ENCODE measurements at regions not wholly inside any gene's neighbourhood (a gene's known extent, or its start where the extent isn't known, plus 50 kb on each side); places are given as distances from the start of the nearest gene placed in this dataset.

DNA sequence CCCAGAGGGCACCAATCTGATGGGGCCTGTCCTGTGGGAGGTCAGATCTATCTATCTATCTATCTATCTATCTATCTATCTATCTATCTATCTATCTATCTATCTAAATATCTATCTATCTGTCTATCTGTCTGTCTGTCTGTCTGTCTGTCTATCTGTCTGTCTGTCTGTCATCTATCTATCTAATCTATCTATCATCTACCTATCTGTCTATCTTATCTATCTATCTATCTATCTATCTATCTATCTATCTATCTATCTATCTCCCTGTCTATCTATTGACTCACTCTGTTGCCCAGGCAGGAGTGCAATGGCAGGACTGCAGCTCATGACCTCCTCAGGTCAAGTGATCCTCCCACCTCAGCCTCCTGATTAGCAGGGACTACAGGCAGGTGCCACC lies 155.7 kb upstream of the STX18 start:
- H3K27ac ChIP-seq (ENCODE audit: insufficient read depth in 1 of 2, low read depth in 1 of 2, low read length in 2 of 2, poor library complexity in 1 of 2, severe bottlenecking in 2 of 2) = no peak overlapping the region
- DNase-seq = no peak
- H3K27me3 ChIP-seq (replicated peaks in 2 of 5; ENCODE audit: control insufficient read depth in 4 of 5, insufficient read depth in 5 of 5, low read length in 4 of 5) = no peaks in the 10 kb centered on the region
- POLR2A ChIA-PET = no interaction called here
- H3K9me3 ChIP-seq (ENCODE audit: control extremely low read depth in 1 of 5, control insufficient read depth in 4 of 5, insufficient read depth in 2 of 5, low read depth in 1 of 5, low read length in 4 of 5) = no peaks in the 10 kb centered on the region
- H3K4me3 ChIP-seq (ENCODE audit: control insufficient read depth in 1 of 7, extremely low read depth in 1 of 7, insufficient read depth in 4 of 7, low read depth in 2 of 7, low read length in 6 of 7) = no peak overlapping the region
- no peaks in the 10 kb centered on the region for H3K36me3 ChIP-seq (ENCODE audit: control insufficient read depth in 4 of 4, insufficient read depth in 4 of 4, low read length in 3 of 4)
- H3K4me1 ChIP-seq (ENCODE audit: control extremely low read depth in 1 of 4, control insufficient read depth in 4 of 4, insufficient read depth in 4 of 4, low read length in 3 of 4) = no peaks in the 10 kb centered on the region
- CTCF ChIA-PET = no interaction called here

DNA sequence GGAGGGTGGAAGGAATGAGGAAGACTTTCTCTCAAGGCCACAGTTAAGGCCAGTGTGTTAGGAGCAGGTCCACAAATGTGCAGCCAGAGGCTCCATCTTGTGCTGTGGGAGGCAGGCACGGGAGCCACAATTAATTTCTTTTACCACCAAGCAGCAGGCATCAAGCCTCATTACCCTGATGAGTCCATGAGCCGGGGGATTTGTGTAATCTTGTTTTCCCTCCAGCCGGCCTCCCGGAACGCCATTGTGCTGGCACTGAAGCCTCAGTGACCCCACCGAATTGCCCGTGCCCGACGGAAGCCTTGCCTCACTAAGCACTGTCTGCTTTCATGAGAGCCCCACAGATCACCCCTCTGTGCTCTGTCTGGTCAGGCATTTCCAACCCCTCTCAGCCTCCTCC lies 154.7 kb upstream of the STX18 start:
- no peaks in the 10 kb centered on the region for H3K4me1 ChIP-seq (ENCODE audit: control extremely low read depth in 1 of 4, control insufficient read depth in 4 of 4, insufficient read depth in 4 of 4, low read length in 3 of 4)
- no peaks in the 10 kb centered on the region for H3K27me3 ChIP-seq (replicated peaks in 2 of 5; ENCODE audit: control insufficient read depth in 4 of 5, insufficient read depth in 5 of 5, low read length in 4 of 5)
- no peaks in the 10 kb centered on the region for H3K9me3 ChIP-seq (ENCODE audit: control extremely low read depth in 1 of 5, control insufficient read depth in 4 of 5, insufficient read depth in 2 of 5, low read depth in 1 of 5, low read length in 4 of 5)
- no peaks in the 10 kb centered on the region for H3K36me3 ChIP-seq (ENCODE audit: control insufficient read depth in 4 of 4, insufficient read depth in 4 of 4, low read length in 3 of 4)
- POLR2A ChIA-PET = no interaction called here
- CTCF ChIA-PET = no interaction called here
- DNase-seq = no peak
- 95% methylated on average over 9 of the region's 9 CpGs for WGBS (ENCODE audit: insufficient coverage)
- no peak overlapping the region for H3K4me3 ChIP-seq (ENCODE audit: control insufficient read depth in 1 of 7, extremely low read depth in 1 of 7, insufficient read depth in 4 of 7, low read depth in 2 of 7, low read length in 6 of 7)
- no peak overlapping the region for H3K27ac ChIP-seq (ENCODE audit: insufficient read depth in 1 of 2, low read depth in 1 of 2, low read length in 2 of 2, poor library complexity in 1 of 2, severe bottlenecking in 2 of 2)

- H3K9me3 ChIP-seq (ENCODE audit: control extremely low read depth in 1 of 5, control insufficient read depth in 4 of 5, insufficient read depth in 2 of 5, low read depth in 1 of 5, low read length in 4 of 5) = peaks cover 0 to 3% (median 0%) of the 10 kb centered on the region in 5 experiments
- no peak overlapping the region for H3K27ac ChIP-seq (ENCODE audit: insufficient read depth in 1 of 2, low read depth in 1 of 2, low read length in 2 of 2, poor library complexity in 1 of 2, severe bottlenecking in 2 of 2)
- CTCF ChIA-PET = interaction anchor here (1.3 kb wide), 1 partner anchor 14 kb away, joined by 3 read pairs; no protein-coding TSS in a partner anchor
- WGBS (ENCODE audit: insufficient coverage) = 100% methylated on average over 1 of the region's 1 CpG
- no peaks in the 10 kb centered on the region for H3K4me1 ChIP-seq (ENCODE audit: control extremely low read depth in 1 of 4, control insufficient read depth in 4 of 4, insufficient read depth in 4 of 4, low read length in 3 of 4)
- H3K4me3 ChIP-seq (ENCODE audit: control insufficient read depth in 1 of 7, extremely low read depth in 1 of 7, insufficient read depth in 4 of 7, low read depth in 2 of 7, low read length in 6 of 7) = no peak overlapping the region
- no peaks in the 10 kb centered on the region for H3K27me3 ChIP-seq (replicated peaks in 2 of 5; ENCODE audit: control insufficient read depth in 4 of 5, insufficient read depth in 5 of 5, low read length in 4 of 5)
- DNase-seq = no peak
- peaks cover 0 to 2% (median 0%) of the 10 kb centered on the region in 4 experiments for H3K36me3 ChIP-seq (ENCODE audit: control insufficient read depth in 4 of 4, insufficient read depth in 4 of 4, low read length in 3 of 4)
- POLR2A ChIA-PET = no interaction called here
Measured at GRCh38 chr4:4695497-4695896, 153.6 kb upstream of the STX18 start.

DNA sequence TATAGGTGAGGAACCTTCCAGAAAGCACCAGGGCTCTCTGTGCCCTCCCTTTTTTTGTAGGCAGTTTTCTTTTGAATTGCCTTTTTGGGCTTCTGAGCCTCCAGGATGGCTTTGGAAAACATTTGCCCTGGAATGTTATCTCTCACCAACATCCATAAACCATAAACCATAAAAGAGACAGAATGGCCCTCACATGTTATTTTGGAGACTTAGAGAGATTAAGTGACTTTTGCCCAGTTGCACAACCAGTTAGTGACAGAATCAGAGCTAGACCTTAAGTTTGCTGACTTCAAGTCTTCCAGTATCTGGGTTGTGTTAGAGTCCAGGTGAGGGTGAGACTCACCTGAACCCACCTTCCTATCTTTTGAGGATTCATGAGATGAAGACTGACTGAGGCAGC lies 153.0 kb upstream of the STX18 start:
- no peak overlapping the region for H3K4me3 ChIP-seq (ENCODE audit: control insufficient read depth in 1 of 7, extremely low read depth in 1 of 7, insufficient read depth in 4 of 7, low read depth in 2 of 7, low read length in 6 of 7)
- ChIA-PET POLR2A (interaction anchor here (0.6 kb wide), 1 partner anchor 781 kb away, joined by 5 read pairs; no protein-coding TSS in a partner anchor), CTCF (interaction anchor here (1.1 to 1.3 kb wide), 2 partner anchors 13 to 26 kb away, joined by 3 to 4 read pairs; no protein-coding TSS in a partner anchor)
- no peak overlapping the region for H3K27ac ChIP-seq (ENCODE audit: insufficient read depth in 1 of 2, low read depth in 1 of 2, low read length in 2 of 2, poor library complexity in 1 of 2, severe bottlenecking in 2 of 2)
- H3K9me3 ChIP-seq (ENCODE audit: control extremely low read depth in 1 of 5, control insufficient read depth in 4 of 5, insufficient read depth in 2 of 5, low read depth in 1 of 5, low read length in 4 of 5) = peaks cover 0 to 3% (median 0%) of the 10 kb centered on the region in 5 experiments
- H3K27me3 ChIP-seq (replicated peaks in 2 of 5; ENCODE audit: control insufficient read depth in 4 of 5, insufficient read depth in 5 of 5, low read length in 4 of 5) = no peaks in the 10 kb centered on the region
- DNase-seq = no peak
- no peaks in the 10 kb centered on the region for H3K4me1 ChIP-seq (ENCODE audit: control extremely low read depth in 1 of 4, control insufficient read depth in 4 of 4, insufficient read depth in 4 of 4, low read length in 3 of 4)
- peaks cover 0 to 5% (median 0%) of the 10 kb centered on the region in 4 experiments for H3K36me3 ChIP-seq (ENCODE audit: control insufficient read depth in 4 of 4, insufficient read depth in 4 of 4, low read length in 3 of 4)

DNA sequence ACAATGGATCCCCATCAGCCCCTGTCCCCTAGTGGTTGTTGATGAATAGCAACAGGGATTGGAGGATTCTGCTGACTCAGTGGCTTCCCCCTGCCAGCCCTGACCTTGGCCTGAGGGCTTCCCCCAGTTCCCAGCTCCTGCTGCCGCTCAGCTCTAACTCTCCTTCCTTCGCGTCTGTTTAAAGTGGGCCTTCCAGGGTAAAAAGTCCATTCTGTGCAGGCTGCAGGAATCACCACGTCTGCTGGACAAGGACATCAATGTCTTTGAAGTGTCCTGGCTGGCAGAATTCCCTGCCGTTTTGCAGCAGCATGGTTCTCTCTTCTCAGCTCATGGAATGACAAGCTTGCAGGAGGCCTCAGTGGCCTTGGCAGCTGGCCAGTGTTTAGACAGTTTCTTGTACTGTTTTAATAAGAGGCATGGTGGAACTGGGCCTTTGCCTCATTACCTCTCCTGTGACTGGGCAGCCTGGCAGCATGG lies 152.5 kb upstream of the STX18 start:
- Histone ChIP-seq H3K27ac (ENCODE audit: insufficient read depth in 1 of 2, low read depth in 1 of 2, low read length in 2 of 2, poor library complexity in 1 of 2, severe bottlenecking in 2 of 2) (no peak overlapping the region), H3K4me3 (ENCODE audit: control insufficient read depth in 1 of 7, extremely low read depth in 1 of 7, insufficient read depth in 4 of 7, low read depth in 2 of 7, low read length in 6 of 7) (no peak overlapping the region), H3K4me1 (ENCODE audit: control extremely low read depth in 1 of 4, control insufficient read depth in 4 of 4, insufficient read depth in 4 of 4, low read length in 3 of 4) (no peaks in the 10 kb centered on the region), H3K36me3 (ENCODE audit: control insufficient read depth in 4 of 4, insufficient read depth in 4 of 4, low read length in 3 of 4) (peaks cover 0 to 9% (median 0%) of the 10 kb centered on the region in 4 experiments), H3K9me3 (ENCODE audit: control extremely low read depth in 1 of 5, control insufficient read depth in 4 of 5, insufficient read depth in 2 of 5, low read depth in 1 of 5, low read length in 4 of 5) (peaks cover 0 to 3% (median 0%) of the 10 kb centered on the region in 5 experiments), H3K27me3 (replicated peaks in 2 of 5; ENCODE audit: control insufficient read depth in 4 of 5, insufficient read depth in 5 of 5, low read length in 4 of 5) (no peaks in the 10 kb centered on the region)
- ChIA-PET CTCF (interaction anchor here (1.1 to 1.3 kb wide), 2 partner anchors 13 to 25 kb away, joined by 3 to 4 read pairs; no protein-coding TSS in a partner anchor), POLR2A (interaction anchor here (0.6 kb wide), 1 partner anchor 781 kb away, joined by 5 read pairs; no protein-coding TSS in a partner anchor)
- DNase-seq = no peak
- WGBS (ENCODE audit: insufficient coverage) = 96% methylated on average over 5 of the region's 5 CpGs

DNA sequence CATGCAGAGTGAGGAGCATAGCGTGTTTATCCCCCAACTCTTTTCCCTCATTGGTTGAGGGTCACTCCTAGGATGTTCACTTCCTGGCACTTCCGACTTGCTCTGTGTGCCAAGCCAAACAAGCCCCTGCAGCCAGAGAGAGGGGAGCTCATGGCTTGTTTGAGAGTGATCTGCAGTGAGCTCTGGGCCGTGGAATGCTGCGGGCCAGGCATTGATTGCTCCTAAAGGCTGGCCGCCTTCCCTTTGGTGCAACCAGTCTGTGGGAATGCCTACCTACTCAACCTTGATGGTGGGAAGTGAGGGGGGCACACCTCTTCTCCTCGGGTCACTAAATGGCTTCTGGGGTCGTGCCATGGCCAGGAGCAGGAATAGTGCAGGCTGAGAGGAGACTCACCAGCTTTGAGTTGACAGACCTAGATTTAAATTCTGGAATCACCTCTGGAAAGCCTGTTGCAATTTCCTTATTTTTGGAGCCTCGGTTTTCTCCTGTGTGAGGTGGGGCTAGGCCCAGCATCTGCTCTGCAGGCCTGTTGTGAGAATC lies 152.0 kb upstream of the STX18 start:
- no peaks in the 10 kb centered on the region for H3K27me3 ChIP-seq (replicated peaks in 2 of 5; ENCODE audit: control insufficient read depth in 4 of 5, insufficient read depth in 5 of 5, low read length in 4 of 5)
- ChIA-PET CTCF (interaction anchor here (1.1 kb wide), 1 partner anchor 25 kb away, joined by 4 read pairs; no protein-coding TSS in a partner anchor), POLR2A (no interaction called here)
- peaks cover 0 to 3% (median 0%) of the 10 kb centered on the region in 5 experiments for H3K9me3 ChIP-seq (ENCODE audit: control extremely low read depth in 1 of 5, control insufficient read depth in 4 of 5, insufficient read depth in 2 of 5, low read depth in 1 of 5, low read length in 4 of 5)
- DNase-seq = no peak
- no peak overlapping the region for H3K27ac ChIP-seq (ENCODE audit: insufficient read depth in 1 of 2, low read depth in 1 of 2, low read length in 2 of 2, poor library complexity in 1 of 2, severe bottlenecking in 2 of 2)
- no peak overlapping the region for H3K4me3 ChIP-seq (ENCODE audit: control insufficient read depth in 1 of 7, extremely low read depth in 1 of 7, insufficient read depth in 4 of 7, low read depth in 2 of 7, low read length in 6 of 7)
- no peaks in the 10 kb centered on the region for H3K4me1 ChIP-seq (ENCODE audit: control extremely low read depth in 1 of 4, control insufficient read depth in 4 of 4, insufficient read depth in 4 of 4, low read length in 3 of 4)
- H3K36me3 ChIP-seq (ENCODE audit: control insufficient read depth in 4 of 4, insufficient read depth in 4 of 4, low read length in 3 of 4) = peaks cover 0 to 9% (median 0%) of the 10 kb centered on the region in 4 experiments
- WGBS (ENCODE audit: insufficient coverage) = 96% methylated on average over 8 of the region's 8 CpGs

DNA sequence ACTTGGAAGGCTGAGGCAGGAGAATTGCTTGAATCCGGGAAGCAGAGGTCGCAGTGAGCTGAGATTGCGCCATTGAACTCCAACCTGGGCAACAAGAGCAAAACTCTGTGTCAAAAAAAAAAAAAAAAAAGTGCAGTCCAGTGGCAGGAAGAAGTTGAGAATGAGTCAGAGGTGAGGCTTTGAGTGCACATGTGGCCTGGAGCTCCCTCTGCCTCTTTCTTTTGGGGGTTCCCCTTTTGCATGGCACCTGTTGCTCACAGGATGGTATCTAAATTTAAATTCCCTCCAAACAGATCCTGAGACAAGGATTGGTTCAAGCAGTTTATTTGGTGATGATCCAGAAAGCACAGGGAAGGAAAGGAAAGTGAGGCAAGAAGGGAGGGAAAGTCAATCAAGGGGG lies 151.4 kb upstream of the STX18 start:
- POLR2A ChIA-PET = no interaction called here
- no peak overlapping the region for H3K27ac ChIP-seq (ENCODE audit: insufficient read depth in 1 of 2, low read depth in 1 of 2, low read length in 2 of 2, poor library complexity in 1 of 2, severe bottlenecking in 2 of 2)
- WGBS (ENCODE audit: insufficient coverage) = 100% methylated on average over 3 of the region's 3 CpGs
- H3K36me3 ChIP-seq (ENCODE audit: control insufficient read depth in 4 of 4, insufficient read depth in 4 of 4, low read length in 3 of 4) = peaks cover 0 to 9% (median 0%) of the 10 kb centered on the region in 4 experiments
- no peaks in the 10 kb centered on the region for H3K4me1 ChIP-seq (ENCODE audit: control extremely low read depth in 1 of 4, control insufficient read depth in 4 of 4, insufficient read depth in 4 of 4, low read length in 3 of 4)
- no peaks in the 10 kb centered on the region for H3K27me3 ChIP-seq (replicated peaks in 2 of 5; ENCODE audit: control insufficient read depth in 4 of 5, insufficient read depth in 5 of 5, low read length in 4 of 5)
- DNase-seq = peak in 2 of 3 donors; percentile 32 to 46
- H3K9me3 ChIP-seq (ENCODE audit: control extremely low read depth in 1 of 5, control insufficient read depth in 4 of 5, insufficient read depth in 2 of 5, low read depth in 1 of 5, low read length in 4 of 5) = peaks cover 0 to 3% (median 0%) of the 10 kb centered on the region in 5 experiments
- no peak overlapping the region for H3K4me3 ChIP-seq (ENCODE audit: control insufficient read depth in 1 of 7, extremely low read depth in 1 of 7, insufficient read depth in 4 of 7, low read depth in 2 of 7, low read length in 6 of 7)
- CTCF ChIA-PET = no interaction called here
